HG02759 (cell line): ENCODE measurements at regions not wholly inside any gene's neighbourhood (a gene's known extent, or its start where the extent isn't known, plus 50 kb on each side); places are given as distances from the start of the nearest gene placed in this dataset.

ENCODE experiments used
- ATAC-seq: cut with Tn5 transposase; IDR thresholded peaks from one replicate; pipeline ENCODE4 v1.9.1; 2021; ENCODE audit warnings: mild to moderate bottlenecking, moderate library complexity; ENCODE audit not compliant: unreplicated experiment

- ATAC-seq: no peak
Measured at GRCh38 chr5:125836256-125836655, 587.0 kb upstream of the GRAMD2B start.

GRCh38 chr5:125837866-125838265, 585.3 kb upstream of the GRAMD2B start:
- no peak for ATAC-seq

- no peak for ATAC-seq
Measured at GRCh38 chr5:125847561-125847960, 575.6 kb upstream of the GRAMD2B start.

GRCh38 chr5:125848751-125849150, 574.5 kb upstream of the GRAMD2B start:
- no peak for ATAC-seq

- no peak for ATAC-seq
Measured at GRCh38 chr5:125856949-125857348, 566.3 kb upstream of the GRAMD2B start.

- ATAC-seq: no peak
Measured at GRCh38 chr5:125863579-125863978, 559.6 kb upstream of the GRAMD2B start.

GRCh38 chr5:125865166-125865815, 557.9 kb upstream of the GRAMD2B start:
- ATAC-seq: no peak

GRCh38 chr5:125868036-125868435, 555.2 kb upstream of the GRAMD2B start:
- no peak for ATAC-seq

- no peak for ATAC-seq
Measured at GRCh38 chr5:125870256-125870655, 553.0 kb upstream of the GRAMD2B start.

- ATAC-seq: no peak
Measured at GRCh38 chr5:125874057-125874456, 549.2 kb upstream of the GRAMD2B start.

- no peak for ATAC-seq
Measured at GRCh38 chr5:125874717-125875116, 548.5 kb upstream of the GRAMD2B start.

- ATAC-seq: no peak
Measured at GRCh38 chr5:125877248-125877647, 546.0 kb upstream of the GRAMD2B start.

GRCh38 chr5:125882061-125882460, 541.1 kb upstream of the GRAMD2B start:
- ATAC-seq: no peak

- ATAC-seq: no peak
Measured at GRCh38 chr5:125883223-125883622, 540.0 kb upstream of the GRAMD2B start.

GRCh38 chr5:125888358-125888757, 534.9 kb upstream of the GRAMD2B start:
- no peak for ATAC-seq

GRCh38 chr5:125890511-125890931, 532.7 kb upstream of the GRAMD2B start:
- ATAC-seq: no peak

GRCh38 chr5:125891061-125891725, 532.0 kb upstream of the GRAMD2B start:
- ATAC-seq: no peak

- ATAC-seq: no peak
Measured at GRCh38 chr5:125894383-125894782, 528.8 kb upstream of the GRAMD2B start.

- no peak for ATAC-seq
Measured at GRCh38 chr5:125896368-125896767, 526.8 kb upstream of the GRAMD2B start.

GRCh38 chr5:125897089-125897488, 526.1 kb upstream of the GRAMD2B start:
- no peak for ATAC-seq

- no peak for ATAC-seq
Measured at GRCh38 chr5:125898851-125899405, 524.3 kb upstream of the GRAMD2B start.

GRCh38 chr5:125912028-125912427, 511.2 kb upstream of the GRAMD2B start:
- no peak for ATAC-seq
